Testis (tissue), 2 donors: ENCODE measurements at regions not wholly inside any gene's neighbourhood (a gene's known extent, or its start where the extent isn't known, plus 50 kb on each side); places are given as distances from the start of the nearest gene placed in this dataset.

Experiments used
- POLR2A ChIP-seq: fragments of 450-650 bp; IDR thresholded peaks from one replicate; pipeline ENCODE4 v1.6.1; 2017; ENCODE audit warnings: antibody characterized with exemption, mild to moderate bottlenecking, moderate library complexity
- TF ChIP-seq, protein P1 (sequence below), 3 experiments: fragments of 450-650 bp in 2 of 3; fragments of 200-600 bp in 1 of 3; sonication (generic) in 1 of 3; IDR thresholded peaks; one replicate each; pipeline ENCODE4 v1.5.1; 2016 to 2019; ENCODE audit warnings: antibody characterized with exemption in 3 of 3, mild to moderate bottlenecking in 2 of 3, moderate library complexity in 1 of 3

DNA sequence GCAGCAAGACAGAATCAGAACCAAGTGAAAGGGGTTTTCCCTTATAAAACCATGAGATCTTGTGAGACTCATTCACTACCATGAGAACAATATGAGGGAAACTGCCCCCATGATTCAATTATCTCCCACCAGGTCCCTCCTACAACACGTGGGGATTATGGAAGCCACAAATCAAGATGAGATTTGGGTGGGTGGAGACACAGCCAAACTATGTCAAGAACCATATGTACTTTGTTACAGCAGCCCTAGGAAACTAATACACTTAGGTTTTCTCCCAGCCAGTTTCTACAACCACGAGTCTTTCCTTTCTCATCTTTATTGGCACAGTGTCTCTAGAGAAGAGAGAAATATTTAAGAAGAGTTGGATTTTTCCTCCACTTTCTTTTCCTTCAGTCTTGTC lies 72.6 kb downstream of the BTG1 start:
- TF ChIP-seq, protein P1, sequence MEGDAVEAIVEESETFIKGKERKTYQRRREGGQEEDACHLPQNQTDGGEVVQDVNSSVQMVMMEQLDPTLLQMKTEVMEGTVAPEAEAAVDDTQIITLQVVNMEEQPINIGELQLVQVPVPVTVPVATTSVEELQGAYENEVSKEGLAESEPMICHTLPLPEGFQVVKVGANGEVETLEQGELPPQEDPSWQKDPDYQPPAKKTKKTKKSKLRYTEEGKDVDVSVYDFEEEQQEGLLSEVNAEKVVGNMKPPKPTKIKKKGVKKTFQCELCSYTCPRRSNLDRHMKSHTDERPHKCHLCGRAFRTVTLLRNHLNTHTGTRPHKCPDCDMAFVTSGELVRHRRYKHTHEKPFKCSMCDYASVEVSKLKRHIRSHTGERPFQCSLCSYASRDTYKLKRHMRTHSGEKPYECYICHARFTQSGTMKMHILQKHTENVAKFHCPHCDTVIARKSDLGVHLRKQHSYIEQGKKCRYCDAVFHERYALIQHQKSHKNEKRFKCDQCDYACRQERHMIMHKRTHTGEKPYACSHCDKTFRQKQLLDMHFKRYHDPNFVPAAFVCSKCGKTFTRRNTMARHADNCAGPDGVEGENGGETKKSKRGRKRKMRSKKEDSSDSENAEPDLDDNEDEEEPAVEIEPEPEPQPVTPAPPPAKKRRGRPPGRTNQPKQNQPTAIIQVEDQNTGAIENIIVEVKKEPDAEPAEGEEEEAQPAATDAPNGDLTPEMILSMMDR (IDR thresholded peaks at IDR 0.05): no peak
- TF ChIP-seq POLR2A: no peak
